GM12875 (cell line): ENCODE measurements at regions not wholly inside any gene's neighbourhood (a gene's known extent, or its start where the extent isn't known, plus 50 kb on each side); places are given as distances from the start of the nearest gene placed in this dataset.
"Not testable (repeated sequence)": the region's sequence is repeated elsewhere in the genome, so short reads cannot be mapped to it uniquely, and the experiment has no call there.

Experiments used
- H3K4me3 ChIP-seq: one replicate; pipeline ENCODE4 v1.5.1; 2011; ENCODE audit warnings: low read depth, low read length, control low read depth
- CTCF ChIP-seq: IDR thresholded peaks from 2 replicates; pipeline ENCODE4 v1.5.1; 2011; ENCODE audit warnings: low read depth, mild to moderate bottlenecking, control low read depth, inconsistent platforms, low read length, moderate library complexity, borderline replicate concordance; ENCODE audit not compliant: insufficient read depth

DNA sequence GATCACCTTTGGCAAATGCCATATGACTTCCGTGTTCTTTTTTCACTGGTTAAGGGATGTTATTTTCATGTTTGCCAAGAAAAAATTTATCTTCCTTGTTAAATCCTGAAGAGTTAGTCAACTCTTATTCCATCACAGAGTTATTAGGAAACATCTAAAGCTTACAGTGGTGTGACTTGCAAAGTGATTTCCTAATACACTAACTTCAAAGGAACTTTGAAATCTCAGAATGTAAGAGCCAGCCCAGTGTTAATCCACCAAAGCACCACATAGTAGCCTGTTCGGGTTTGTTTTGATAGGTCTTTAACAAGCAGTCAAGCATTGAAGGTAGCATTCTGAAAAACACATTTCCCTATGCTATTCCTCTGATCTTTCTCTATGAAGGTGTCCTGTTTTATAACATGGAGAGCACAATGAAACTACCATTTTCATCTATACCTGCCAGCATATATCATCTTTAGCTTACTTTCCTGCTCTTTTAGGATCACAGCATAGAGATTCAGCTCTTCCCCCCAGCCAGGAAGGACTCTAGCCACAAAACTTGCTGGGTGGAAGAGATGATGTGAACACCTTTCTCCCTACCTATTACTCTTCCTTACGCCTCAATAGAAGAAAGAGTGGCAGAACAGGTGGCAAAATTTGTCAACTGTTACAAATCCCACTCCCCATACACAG is 82.4 kb upstream of the MAGI3 start:
- H3K4me3 ChIP-seq, result no peak overlapping the region
- no peak for TF ChIP-seq CTCF

GRCh38 chr1:113312651-113313050 is 77.7 kb upstream of the MAGI3 start:
- not testable (repeated sequence) for H3K4me3 ChIP-seq

DNA sequence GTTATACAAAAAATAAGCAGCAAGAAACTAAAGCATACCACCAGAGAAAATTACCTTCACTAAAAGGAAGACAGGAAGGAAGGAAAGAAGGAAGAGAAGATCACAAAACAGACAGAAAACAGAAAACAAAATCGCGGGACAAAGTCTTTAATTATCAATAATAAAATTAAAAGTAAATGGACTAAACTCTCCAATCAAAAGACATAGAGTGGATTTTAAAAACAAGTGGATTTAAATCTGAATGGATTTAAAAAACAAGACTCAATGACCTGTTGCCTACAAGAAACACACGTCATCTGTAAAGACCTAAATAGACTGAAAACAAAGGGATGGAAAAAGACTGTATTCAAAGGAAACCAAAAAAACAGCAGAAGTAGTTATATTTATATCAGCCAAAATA is 75.7 kb upstream of the MAGI3 start:
- no peak overlapping the region for H3K4me3 ChIP-seq
- no peak for TF ChIP-seq CTCF

DNA sequence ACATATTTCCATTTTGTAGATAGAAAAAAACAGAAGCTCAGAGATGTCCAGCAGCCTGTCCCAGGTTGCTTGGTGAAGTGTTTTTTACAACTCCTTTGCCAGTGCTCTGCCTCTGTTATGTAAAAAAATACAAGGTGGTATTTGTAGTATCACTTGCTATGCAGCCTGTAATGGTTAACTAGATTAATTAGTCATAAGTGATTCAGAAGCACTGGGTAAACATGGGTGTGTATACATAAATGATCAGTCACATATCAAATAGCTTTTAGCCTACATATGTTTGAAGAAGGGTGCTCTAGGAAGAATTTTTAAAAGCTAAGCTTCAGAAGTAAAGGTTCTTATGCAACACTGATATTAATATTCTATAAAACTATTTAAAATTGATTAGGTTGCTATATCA is 70.0 kb upstream of the MAGI3 start:
- TF ChIP-seq CTCF, result no peak
- no peak overlapping the region for H3K4me3 ChIP-seq

- no peak overlapping the region for H3K4me3 ChIP-seq
- no peak for TF ChIP-seq CTCF
Measured at GRCh38 chr1:113320972-113321680, 69.2 kb upstream of the MAGI3 start.

- H3K4me3 ChIP-seq, result no peak overlapping the region
- no peak for TF ChIP-seq CTCF
Measured at GRCh38 chr1:113321771-113322387, 68.4 kb upstream of the MAGI3 start.

DNA sequence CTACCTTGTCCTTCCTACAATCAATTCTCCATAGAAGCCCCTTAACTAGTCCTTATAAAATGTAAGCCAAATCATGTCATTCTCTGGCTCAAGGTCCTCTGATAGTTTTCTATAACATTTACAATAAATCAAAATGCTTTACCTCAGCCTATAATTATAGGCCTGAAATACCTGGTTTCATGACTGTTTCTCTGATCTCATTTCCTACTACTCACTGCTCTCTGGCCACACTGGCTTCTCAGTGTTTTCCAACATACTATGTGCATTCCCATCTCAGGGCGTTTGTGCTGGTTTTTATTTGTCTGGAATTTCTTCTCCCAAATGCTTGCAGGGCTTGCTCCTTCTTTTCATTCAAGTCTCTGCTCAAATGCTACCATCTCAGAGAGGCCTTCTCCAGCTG is 67.9 kb upstream of the MAGI3 start:
- no peak overlapping the region for H3K4me3 ChIP-seq
- TF ChIP-seq CTCF, result no peak
